SJSA1 (cell line): ENCODE measurements at regions not wholly inside any gene's neighbourhood (a gene's known extent, or its start where the extent isn't known, plus 50 kb on each side); places are given as distances from the start of the nearest gene placed in this dataset.
"Not testable (repeated sequence)": the region's sequence is repeated elsewhere in the genome, so short reads cannot be mapped to it uniquely, and the experiment has no call there.

Source experiments
- DNase-seq, 2 experiments: peaks; one replicate each; pipeline ENCODE4 v3.0.0-alpha.2; 2015 to 2020; ENCODE audit warnings: low spot score in 2 of 2, low read depth in 1 of 2
- H3K27ac ChIP-seq: fragments of 250-450 bp; sonication (Bioruptor Pico); 2 replicates; pipeline ENCODE4 v1.5.1; 2020; ENCODE audit warnings: mild to moderate bottlenecking, moderate library complexity
- H3K27me3 ChIP-seq: fragments of 250-450 bp; sonication (Bioruptor Pico); replicated peaks from 2 replicates; pipeline ENCODE4 v1.5.1; 2020; ENCODE audit warnings: mild to moderate bottlenecking, moderate library complexity
- H3K36me3 ChIP-seq: fragments of 250-450 bp; sonication (Bioruptor Pico); 2 replicates; pipeline ENCODE4 v1.5.1; 2020; ENCODE audit warnings: mild to moderate bottlenecking
- H3K4me1 ChIP-seq: fragments of 250-450 bp; sonication (Bioruptor Pico); replicated peaks from 2 replicates; pipeline ENCODE4 v1.6.1; 2021; ENCODE audit warnings: mild to moderate bottlenecking
- H3K4me3 ChIP-seq: fragments of 250-450 bp; sonication (Bioruptor Pico); 2 replicates; pipeline ENCODE4 v1.5.1; 2020; ENCODE audit warnings: mild to moderate bottlenecking
- H3K9me3 ChIP-seq: fragments of 250-450 bp; sonication (Bioruptor Pico); replicated peaks from 2 replicates; pipeline ENCODE4 v1.5.1; 2020; ENCODE audit warnings: mild to moderate bottlenecking

DNA sequence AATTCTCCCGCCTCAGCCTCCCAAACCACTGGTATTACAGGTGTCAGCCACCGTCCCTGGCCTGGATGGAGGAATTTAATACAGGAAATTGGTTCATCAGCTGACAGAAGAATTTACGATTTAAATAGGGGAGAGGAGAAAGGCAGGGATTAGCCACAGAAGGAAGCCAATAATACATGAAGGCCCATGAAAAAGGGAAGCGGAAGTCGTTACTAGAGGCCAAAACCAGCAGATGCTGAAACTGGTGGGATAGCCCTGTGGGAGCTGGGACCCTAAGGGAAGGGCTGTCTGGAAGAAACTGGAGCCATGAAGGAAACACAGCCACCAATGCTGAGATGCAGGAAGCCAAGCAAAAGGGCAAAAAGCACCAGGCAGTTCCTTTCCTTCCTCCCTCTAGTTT, 163.7 kb upstream of the RMP24 start:
- H3K27me3 ChIP-seq, result no peaks in the 10 kb centered on the region
- H3K27ac ChIP-seq, result no peak overlapping the region
- no peaks in the 10 kb centered on the region for H3K9me3 ChIP-seq
- H3K4me1 ChIP-seq, result no peaks in the 10 kb centered on the region
- H3K4me3 ChIP-seq, result no peak overlapping the region
- no peaks in the 10 kb centered on the region for H3K36me3 ChIP-seq
- DNase-seq, result no peak

- Histone ChIP-seq H3K27ac (no peak overlapping the region), H3K27me3 (no peaks in the 10 kb centered on the region), H3K36me3 (no peaks in the 10 kb centered on the region), H3K9me3 (no peaks in the 10 kb centered on the region), H3K4me3 (no peak overlapping the region), H3K4me1 (no peaks in the 10 kb centered on the region)
- DNase-seq, result no peak
Observed at GRCh38 chr18:35810520-35810919, 162.0 kb upstream of the RMP24 start.

DNA sequence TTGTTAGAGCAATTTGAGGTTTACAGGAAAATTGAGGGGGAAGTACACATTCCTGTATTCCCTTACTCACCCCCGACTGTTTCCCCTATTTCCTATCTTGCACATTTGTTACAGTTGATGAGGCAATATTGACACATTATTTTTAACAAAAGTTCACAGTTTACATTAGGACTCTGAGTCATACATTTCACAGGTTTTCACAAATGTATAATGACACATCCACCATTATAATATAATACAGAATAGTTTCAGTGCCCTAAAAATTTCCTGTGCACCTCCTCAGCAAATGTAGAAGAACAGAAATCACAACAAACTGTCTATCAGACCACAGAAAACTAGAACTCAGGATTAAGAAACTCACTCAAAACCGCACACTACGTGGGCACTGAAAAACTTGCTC, 160.6 kb upstream of the RMP24 start:
- H3K9me3 ChIP-seq, result no peaks in the 10 kb centered on the region
- no peaks in the 10 kb centered on the region for H3K27me3 ChIP-seq
- no peaks in the 10 kb centered on the region for H3K4me1 ChIP-seq
- no peak for DNase-seq
- H3K4me3 ChIP-seq, result no peak overlapping the region
- H3K36me3 ChIP-seq, result no peaks in the 10 kb centered on the region
- H3K27ac ChIP-seq, result no peak overlapping the region

DNA sequence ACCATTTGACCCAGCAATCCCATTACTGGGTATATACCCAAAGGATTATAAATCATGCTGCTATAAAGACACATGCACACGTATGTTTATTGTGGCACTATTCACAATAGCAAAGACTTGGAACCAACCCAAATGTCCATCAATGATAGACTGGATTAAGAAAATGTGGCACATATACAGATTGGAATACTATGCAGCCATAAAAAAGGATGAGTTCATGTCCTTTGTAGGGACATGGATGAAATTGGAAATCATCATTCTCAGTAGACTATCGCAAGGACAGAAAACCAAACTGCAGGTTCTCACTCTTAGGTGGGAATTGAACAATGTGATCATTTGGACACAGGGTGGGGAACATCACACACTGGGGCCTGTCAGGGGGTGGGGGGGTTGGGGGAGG, 157.5 kb upstream of the RMP24 start:
- H3K27me3 ChIP-seq, H3K4me1 ChIP-seq, H3K9me3 ChIP-seq, H3K4me3 ChIP-seq, H3K36me3 ChIP-seq, DNase-seq, H3K27ac ChIP-seq: not testable (repeated sequence)

GRCh38 chr18:35816003-35816402, 156.5 kb upstream of the RMP24 start:
- Histone ChIP-seq H3K27ac (no peak overlapping the region), H3K4me1 (no peaks in the 10 kb centered on the region)

DNA sequence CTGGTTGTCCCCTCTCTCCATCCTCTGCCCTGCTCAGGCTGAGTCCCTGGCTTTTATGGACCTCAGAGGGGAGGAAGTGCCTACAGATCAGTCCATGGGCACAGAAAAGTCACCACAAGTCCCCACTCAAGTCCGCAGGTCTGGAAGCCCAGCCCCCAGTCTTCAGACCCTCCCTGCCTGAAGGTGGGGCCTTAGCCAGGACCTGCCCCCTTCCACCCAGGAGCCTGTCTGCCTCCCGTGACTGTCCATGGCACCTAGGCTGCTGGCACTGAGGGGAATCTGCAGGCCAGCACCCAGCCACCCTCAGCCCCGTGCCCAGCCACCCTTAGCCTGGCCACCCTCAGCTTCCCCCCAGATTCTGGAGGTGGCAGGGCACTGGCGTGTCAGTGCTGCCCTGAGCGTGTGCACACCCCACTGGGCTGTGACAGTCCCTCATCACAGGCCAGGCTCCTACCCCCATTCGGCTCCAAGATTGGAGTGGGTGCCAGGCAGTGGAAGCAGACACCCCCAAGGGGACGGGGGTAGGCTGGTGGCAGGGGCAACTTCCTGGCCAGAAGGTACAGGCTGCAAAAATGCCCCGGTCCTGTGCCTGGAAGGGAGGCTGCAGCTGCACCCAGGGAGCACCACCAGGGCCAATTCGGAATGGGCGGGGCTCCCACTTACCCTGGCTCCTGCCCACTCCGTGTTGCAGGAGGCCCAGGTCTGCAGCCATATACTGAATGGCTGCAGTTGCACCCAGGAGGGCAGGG, 154.7 kb upstream of the RMP24 start:
- Histone ChIP-seq H3K36me3 (no peaks in the 10 kb centered on the region), H3K4me1 (no peaks in the 10 kb centered on the region), H3K9me3 (no peaks in the 10 kb centered on the region), H3K4me3 (no peak overlapping the region), H3K27me3 (no peaks in the 10 kb centered on the region), H3K27ac (no peak overlapping the region)
- DNase-seq, result no peak

More at GRCh38 chr18:35816003-35816402, 156.5 kb upstream of the RMP24 start:
- Histone ChIP-seq H3K9me3 (no peaks in the 10 kb centered on the region), H3K36me3 (no peaks in the 10 kb centered on the region), H3K4me3 (no peak overlapping the region), H3K27me3 (no peaks in the 10 kb centered on the region)
- DNase-seq, result no peak

DNA sequence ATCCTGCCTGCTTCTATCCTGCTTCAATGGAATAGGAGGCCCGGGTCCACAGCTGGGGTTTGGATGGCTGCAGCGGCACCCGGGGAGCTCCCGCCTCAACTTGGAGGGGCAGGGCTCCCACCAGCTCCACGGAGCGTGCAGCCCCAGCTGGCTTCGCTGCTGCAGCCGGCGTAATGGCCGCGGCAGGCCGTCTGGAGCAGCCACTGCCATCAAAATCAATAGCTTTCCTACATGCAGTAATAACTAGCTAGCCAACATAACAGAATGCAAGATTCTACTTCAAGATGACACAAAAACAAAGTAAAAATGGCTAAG, 154.2 kb upstream of the RMP24 start:
- no peak for DNase-seq
- H3K27me3 ChIP-seq, result no peaks in the 10 kb centered on the region
- H3K4me1 ChIP-seq, result no peaks in the 10 kb centered on the region
- no peaks in the 10 kb centered on the region for H3K9me3 ChIP-seq
- no peaks in the 10 kb centered on the region for H3K36me3 ChIP-seq
- H3K27ac ChIP-seq, result no peak overlapping the region
- no peak overlapping the region for H3K4me3 ChIP-seq

- H3K36me3 ChIP-seq, result no peaks in the 10 kb centered on the region
- H3K27ac ChIP-seq, result no peak overlapping the region
- H3K4me1 ChIP-seq, result no peaks in the 10 kb centered on the region
- no peaks in the 10 kb centered on the region for H3K27me3 ChIP-seq
- H3K9me3 ChIP-seq, result no peaks in the 10 kb centered on the region
- no peak overlapping the region for H3K4me3 ChIP-seq
- no peak for DNase-seq
Observed at GRCh38 chr18:35822413-35822812, 150.1 kb upstream of the RMP24 start.

- no peak for DNase-seq
- H3K4me1 ChIP-seq, result no peaks in the 10 kb centered on the region
- H3K27ac ChIP-seq, result no peak overlapping the region
- no peaks in the 10 kb centered on the region; the same call in 1 of the 2 replicates for H3K9me3 ChIP-seq
- H3K27me3 ChIP-seq, result no peaks in the 10 kb centered on the region
- H3K36me3 ChIP-seq, result no peaks in the 10 kb centered on the region
- no peak overlapping the region for H3K4me3 ChIP-seq
Observed at GRCh38 chr18:35826477-35826876, 146.0 kb upstream of the RMP24 start.

- H3K9me3 ChIP-seq, result no peaks in the 10 kb centered on the region; the same call in 1 of the 2 replicates
- no peaks in the 10 kb centered on the region for H3K27me3 ChIP-seq
- no peak overlapping the region for H3K4me3 ChIP-seq
- no peak for DNase-seq
- no peaks in the 10 kb centered on the region for H3K36me3 ChIP-seq
- H3K4me1 ChIP-seq, result no peaks in the 10 kb centered on the region
- no peak overlapping the region for H3K27ac ChIP-seq
Observed at GRCh38 chr18:35827275-35827902, 145.1 kb upstream of the RMP24 start.

DNA sequence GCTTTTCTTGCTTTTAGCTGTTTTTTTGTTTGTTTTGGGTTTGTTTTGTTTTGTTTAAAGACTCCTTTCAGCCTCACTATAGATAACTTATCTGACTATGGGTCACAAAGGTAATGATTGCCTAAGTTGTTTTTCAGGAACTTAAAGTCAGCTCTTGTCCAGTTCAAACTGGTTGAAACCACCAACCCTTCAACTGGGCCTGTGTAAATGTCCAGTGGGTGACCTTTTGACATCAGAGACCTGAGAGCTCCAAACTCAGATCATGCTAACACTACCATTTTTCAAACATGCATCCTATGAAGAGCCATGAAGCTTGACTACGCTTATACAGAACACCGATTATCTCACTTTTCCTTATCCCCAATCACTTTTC, 144.6 kb upstream of the RMP24 start:
- H3K4me3 ChIP-seq, result no peak overlapping the region
- no peak overlapping the region for H3K27ac ChIP-seq
- H3K4me1 ChIP-seq, result no peaks in the 10 kb centered on the region
- no peak for DNase-seq
- no peaks in the 10 kb centered on the region for H3K36me3 ChIP-seq
- no peaks in the 10 kb centered on the region; the same call in 1 of the 2 replicates for H3K9me3 ChIP-seq
- no peaks in the 10 kb centered on the region for H3K27me3 ChIP-seq

- no peak for DNase-seq
- Histone ChIP-seq H3K27me3 (no peaks in the 10 kb centered on the region), H3K4me1 (no peaks in the 10 kb centered on the region), H3K4me3 (no peak overlapping the region), H3K36me3 (no peaks in the 10 kb centered on the region), H3K27ac (no peak overlapping the region), H3K9me3 (no peaks in the 10 kb centered on the region; the same call in 1 of the 2 replicates)
Observed at GRCh38 chr18:35828591-35828990, 143.9 kb upstream of the RMP24 start.

DNA sequence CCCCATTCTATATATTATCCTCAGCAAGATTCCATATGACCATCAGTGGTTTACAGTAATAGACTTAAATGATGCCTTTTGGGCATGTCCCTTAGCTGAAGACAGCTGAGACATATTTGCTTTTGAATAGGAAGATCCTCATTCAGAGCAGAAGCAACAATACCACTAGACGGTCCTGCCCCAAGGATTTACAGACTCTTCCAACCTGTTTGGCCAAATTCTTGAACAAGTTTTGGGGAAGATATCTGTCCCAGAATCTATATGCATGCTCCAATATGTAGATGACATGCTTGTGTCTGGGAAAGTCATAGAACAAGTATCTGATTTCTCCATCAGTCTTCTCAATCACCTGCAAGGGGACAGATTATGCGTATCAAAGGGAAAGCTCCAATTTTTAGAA, 137.1 kb upstream of the RMP24 start:
- Histone ChIP-seq H3K9me3 (no peaks in the 10 kb centered on the region; the same call in 1 of the 2 replicates), H3K4me3 (no peak overlapping the region), H3K27ac (no peak overlapping the region), H3K27me3 (no peaks in the 10 kb centered on the region), H3K4me1 (no peaks in the 10 kb centered on the region), H3K36me3 (no peaks in the 10 kb centered on the region)
- DNase-seq, result no peak

GRCh38 chr18:35835833-35836232, 136.6 kb upstream of the RMP24 start:
- Histone ChIP-seq H3K27me3 (no peaks in the 10 kb centered on the region), H3K9me3 (no peaks in the 10 kb centered on the region; the same call in 1 of the 2 replicates), H3K27ac (no peak overlapping the region), H3K4me3 (no peak overlapping the region), H3K4me1 (no peaks in the 10 kb centered on the region), H3K36me3 (no peaks in the 10 kb centered on the region)
- no peak for DNase-seq

DNA sequence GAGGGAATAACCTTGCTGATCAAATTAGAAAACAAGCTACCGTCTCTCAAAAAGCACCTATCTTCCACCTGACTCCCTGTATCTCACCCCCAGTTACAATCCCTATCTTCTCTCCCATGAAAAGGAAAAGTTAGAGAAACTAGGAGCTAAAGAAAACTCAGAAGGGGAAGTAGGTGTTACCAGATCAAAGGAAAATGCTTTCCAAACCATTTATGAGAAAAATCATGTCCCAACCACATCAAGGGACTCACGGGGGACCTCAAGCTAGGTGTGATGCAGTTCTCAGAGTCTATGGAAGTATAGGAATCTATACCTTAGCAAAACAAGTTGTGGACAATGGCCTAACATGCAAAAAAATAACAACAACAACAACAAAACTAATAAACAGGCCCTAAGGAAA, 135.5 kb upstream of the RMP24 start:
- Histone ChIP-seq H3K36me3 (no peaks in the 10 kb centered on the region), H3K4me1 (no peaks in the 10 kb centered on the region)
- no peak for DNase-seq

More for the DNA sequence above, 135.5 kb upstream of the RMP24 start:
- Histone ChIP-seq H3K27ac (no peak overlapping the region), H3K9me3 (no peaks in the 10 kb centered on the region), H3K27me3 (no peaks in the 10 kb centered on the region), H3K4me3 (no peak overlapping the region)
